Activated CD8-positive, alpha-beta T cell treated with anti-CD3 and anti-CD28 coated beads for 36 hours (primary cell): ENCODE measurements at regions not wholly inside any gene's neighbourhood (a gene's known extent, or its start where the extent isn't known, plus 50 kb on each side); places are given as distances from the start of the nearest gene placed in this dataset.

ENCODE experiments used
- ATAC-seq: fragments of 200-7000 bp; cut with Tn5 transposase; one replicate; pipeline ENCODE4 v1.10.0; 2021; ENCODE audit warnings: mild to moderate bottlenecking, moderate library complexity
- CTCF ChIA-PET: fragments of 350-600 bp; sonication (Branson Sonifier 250); formaldehyde crosslinking; loops from one replicate; lab custom pipeline; 2021; ENCODE audit warnings: antibody characterized with exemption; lab: Charles Lee
- POLR2A ChIA-PET: fragments of 350-600 bp; sonication (Branson Sonifier 250); formaldehyde crosslinking; loops from one replicate; lab custom pipeline; 2021; ENCODE audit warnings: antibody characterized with exemption; lab: Charles Lee
- DNase-seq: peaks from one replicate; pipeline ENCODE4 v3.0.0-alpha.2; 2020
- H3K27ac Mint-ChIP-seq: one replicate; pipeline ENCODE4 v1.8.0; 2021; ENCODE audit warnings: mild to moderate bottlenecking, mixed read lengths
- H3K27me3 Mint-ChIP-seq: one replicate; pipeline ENCODE4 v1.8.0; 2021; ENCODE audit warnings: mixed read lengths
- H3K36me3 Mint-ChIP-seq: one replicate; pipeline ENCODE4 v1.8.0; 2021; ENCODE audit warnings: low read depth, mixed read lengths
- H3K4me1 Mint-ChIP-seq: one replicate; pipeline ENCODE4 v1.8.0; 2021; ENCODE audit warnings: low read depth, mixed read lengths
- H3K4me3 Mint-ChIP-seq: one replicate; pipeline ENCODE4 v1.8.0; 2021; ENCODE audit warnings: mild to moderate bottlenecking, moderate library complexity, mixed read lengths
- H3K9me3 Mint-ChIP-seq: one replicate; pipeline ENCODE4 v1.8.0; 2021; ENCODE audit warnings: mixed read lengths
- intact Hi-C: fragments of 100-400 bp; cut with micrococcal nuclease; formaldehyde crosslinking; loops from one replicate; pipeline ENCODE4 v1.10.0; 2022
- TF ChIP-seq, protein P1 (sequence below): fragments of 200-600 bp; IDR thresholded peaks from one replicate; pipeline ENCODE4 v1.8.0; 2022; ENCODE audit warnings: antibody characterized with exemption, mild to moderate bottlenecking

DNA sequence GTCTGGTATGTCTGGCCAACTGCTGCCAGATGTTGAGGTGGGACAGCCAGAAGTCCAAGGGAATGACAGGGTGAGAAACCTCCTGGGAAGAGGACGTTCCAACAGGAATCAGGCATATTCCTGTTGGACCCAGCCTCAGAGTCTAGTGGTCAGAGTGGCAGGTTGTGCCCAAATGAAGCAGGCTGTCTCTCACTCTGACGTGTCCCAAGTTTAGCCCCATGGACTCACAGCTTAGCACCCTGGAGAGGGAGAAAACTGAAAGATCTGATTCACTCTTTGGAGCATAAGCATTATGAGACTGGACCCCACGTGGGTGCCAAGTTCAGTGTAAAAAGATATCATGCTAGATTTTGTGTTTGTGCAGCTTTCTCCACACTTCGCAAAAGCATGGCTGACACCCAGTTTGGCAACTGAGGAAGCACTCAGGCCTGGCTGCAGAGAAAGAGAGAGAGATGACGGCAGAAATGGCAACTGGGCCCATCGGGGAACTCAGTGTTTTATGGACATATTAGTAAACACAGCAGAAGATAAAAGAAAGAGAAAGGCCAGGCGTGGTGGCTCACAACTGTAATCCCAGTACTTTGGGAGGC is 88.2 kb upstream of the LMCD1 start:
- ChIA-PET POLR2A (no interaction called here), CTCF (interaction anchor here (1.3 to 6.7 kb wide), 2 partner anchors 88 to 174 kb away, joined by 5 to 121 read pairs; no protein-coding TSS in a partner anchor)
- Mint-ChIP-seq H3K4me1 (peaks cover 6% of the 10 kb centered on the region), H3K27me3 (no peaks in the 10 kb centered on the region), H3K27ac (no peak overlapping the region), H3K4me3 (no peak overlapping the region), H3K36me3 (no peaks in the 10 kb centered on the region), H3K9me3 (no peaks in the 10 kb centered on the region)
- intact Hi-C loops: no loop called here
- TF ChIP-seq, protein P1, sequence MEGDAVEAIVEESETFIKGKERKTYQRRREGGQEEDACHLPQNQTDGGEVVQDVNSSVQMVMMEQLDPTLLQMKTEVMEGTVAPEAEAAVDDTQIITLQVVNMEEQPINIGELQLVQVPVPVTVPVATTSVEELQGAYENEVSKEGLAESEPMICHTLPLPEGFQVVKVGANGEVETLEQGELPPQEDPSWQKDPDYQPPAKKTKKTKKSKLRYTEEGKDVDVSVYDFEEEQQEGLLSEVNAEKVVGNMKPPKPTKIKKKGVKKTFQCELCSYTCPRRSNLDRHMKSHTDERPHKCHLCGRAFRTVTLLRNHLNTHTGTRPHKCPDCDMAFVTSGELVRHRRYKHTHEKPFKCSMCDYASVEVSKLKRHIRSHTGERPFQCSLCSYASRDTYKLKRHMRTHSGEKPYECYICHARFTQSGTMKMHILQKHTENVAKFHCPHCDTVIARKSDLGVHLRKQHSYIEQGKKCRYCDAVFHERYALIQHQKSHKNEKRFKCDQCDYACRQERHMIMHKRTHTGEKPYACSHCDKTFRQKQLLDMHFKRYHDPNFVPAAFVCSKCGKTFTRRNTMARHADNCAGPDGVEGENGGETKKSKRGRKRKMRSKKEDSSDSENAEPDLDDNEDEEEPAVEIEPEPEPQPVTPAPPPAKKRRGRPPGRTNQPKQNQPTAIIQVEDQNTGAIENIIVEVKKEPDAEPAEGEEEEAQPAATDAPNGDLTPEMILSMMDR: no peak
- no peak for ATAC-seq
- DNase-seq: no peak

DNA sequence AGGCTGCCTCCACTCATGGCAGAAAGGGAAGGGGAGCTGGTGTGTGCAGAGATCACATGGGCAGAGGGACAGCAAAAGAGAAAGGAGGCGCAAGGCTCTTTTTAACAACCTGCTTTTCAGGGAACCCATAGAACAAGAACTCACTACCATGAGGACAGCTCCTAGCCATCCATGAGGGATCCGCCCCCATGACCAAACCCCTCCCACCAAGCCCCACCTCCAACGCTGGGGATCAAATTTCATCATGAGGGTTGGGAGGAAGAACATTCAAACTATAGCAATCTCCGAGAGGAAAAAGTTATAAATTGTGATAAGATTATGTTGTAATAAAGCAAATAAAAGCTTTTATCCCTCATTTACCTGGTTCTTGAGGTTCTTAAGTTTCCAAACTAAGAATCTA is 84.7 kb upstream of the LMCD1 start:
- H3K27ac Mint-ChIP-seq: no peak overlapping the region
- DNase-seq (peak; percentile 4), ATAC-seq (no peak)
- ChIA-PET CTCF (interaction anchor here (0.8 to 6.7 kb wide), 39 partner anchors 8 to 705 kb away, joined by 3 to 121 read pairs (median 4); partner anchors contain the start of gene LMCD1), POLR2A (interaction anchor here (0.5 to 1.5 kb wide), 2 partner anchors 113 to 132 kb away, joined by 3 read pairs; no protein-coding TSS in a partner anchor)
- no peaks in the 10 kb centered on the region for H3K27me3 Mint-ChIP-seq
- H3K4me1 Mint-ChIP-seq: peaks cover 6% of the 10 kb centered on the region
- no peaks in the 10 kb centered on the region for H3K36me3 Mint-ChIP-seq
- TF ChIP-seq, protein P1: no peak
- intact Hi-C loops: loop anchor here (2.0 kb wide), 1 partner anchor 92 kb away; no protein-coding TSS in a partner anchor
- no peaks in the 10 kb centered on the region for H3K9me3 Mint-ChIP-seq
- no peak overlapping the region for H3K4me3 Mint-ChIP-seq

- DNase-seq (no peak), ATAC-seq (no peak)
- TF ChIP-seq, protein P1: no peak
- intact Hi-C loops: no loop called here
- H3K9me3 Mint-ChIP-seq: peaks cover 5% of the 10 kb centered on the region
- no peak overlapping the region for H3K27ac Mint-ChIP-seq
- no peak overlapping the region for H3K4me3 Mint-ChIP-seq
- H3K27me3 Mint-ChIP-seq: no peaks in the 10 kb centered on the region
- H3K36me3 Mint-ChIP-seq: no peaks in the 10 kb centered on the region
- POLR2A ChIA-PET: no interaction called here
- CTCF ChIA-PET: interaction anchor here (1.0 kb wide), 1 partner anchor 96 kb away, joined by 3 read pairs; no protein-coding TSS in a partner anchor
- peaks cover 6% of the 10 kb centered on the region for H3K4me1 Mint-ChIP-seq
Observed at GRCh38 chr3:8420612-8421011, 81.0 kb upstream of the LMCD1 start.

- no peaks in the 10 kb centered on the region for H3K36me3 Mint-ChIP-seq
- ChIA-PET POLR2A (no interaction called here), CTCF (interaction anchor here (1.0 kb wide), 1 partner anchor 97 kb away, joined by 3 read pairs; no protein-coding TSS in a partner anchor)
- H3K27me3 Mint-ChIP-seq: no peaks in the 10 kb centered on the region
- peaks cover 6% of the 10 kb centered on the region for H3K4me1 Mint-ChIP-seq
- H3K9me3 Mint-ChIP-seq: peaks cover 5% of the 10 kb centered on the region
- intact Hi-C loops: no loop called here
- H3K4me3 Mint-ChIP-seq: no peak overlapping the region
- ATAC-seq (no peak), DNase-seq (peak; percentile 14)
- TF ChIP-seq, protein P1: no peak
- H3K27ac Mint-ChIP-seq: no peak overlapping the region
Observed at GRCh38 chr3:8421267-8421666, 80.4 kb upstream of the LMCD1 start.

- TF ChIP-seq, protein P1: no peak
- no peak for ATAC-seq
- Mint-ChIP-seq H3K4me3 (no peak overlapping the region), H3K36me3 (no peaks in the 10 kb centered on the region), H3K4me1 (peaks cover 5% of the 10 kb centered on the region), H3K27me3 (no peaks in the 10 kb centered on the region), H3K9me3 (peaks cover 5% of the 10 kb centered on the region), H3K27ac (no peak overlapping the region)
- no peak for DNase-seq
- POLR2A ChIA-PET: no interaction called here
- CTCF ChIA-PET: no interaction called here
- intact Hi-C loops: no loop called here
Observed at GRCh38 chr3:8421711-8422110, 79.9 kb upstream of the LMCD1 start.
